ENCODE measurements at regions not wholly inside any gene's neighbourhood (a gene's known extent, or its start where the extent isn't known, plus 50 kb on each side); places are given as distances from the start of the nearest gene placed in this dataset.

DNA sequence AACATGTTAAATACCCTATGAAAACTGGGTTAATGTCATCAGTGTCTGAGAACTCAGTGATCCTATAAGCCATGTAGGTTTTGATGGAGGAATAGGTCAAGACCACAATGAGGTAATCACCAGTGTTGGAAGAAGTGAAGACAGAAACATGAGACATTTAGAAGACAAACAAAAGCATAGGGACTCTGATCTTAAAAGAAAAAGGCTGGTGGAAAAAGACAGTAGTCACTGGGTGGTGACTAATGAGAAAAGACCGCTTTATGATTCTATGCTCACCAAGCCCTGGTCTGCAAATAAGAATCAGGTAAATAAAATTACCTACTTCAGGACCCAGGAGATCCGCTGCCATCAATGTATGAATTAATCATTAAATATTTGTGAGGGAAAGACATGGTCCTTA lies 271.9 kb downstream of the GPD2 start:
- no peaks in the 10 kb centered on the region for H3K36me3 ChIP-seq (ENCODE audit: low read depth)
- no peak for ATAC-seq (ENCODE audit: low read depth)
- no peak overlapping the region for H3K4me3 ChIP-seq (ENCODE audit: severe bottlenecking)
- no peak overlapping the region for H3K27ac ChIP-seq (ENCODE audit: poor library complexity, severe bottlenecking)
- no peak for TF ChIP-seq CTCF (IDR thresholded peaks at IDR 0.05; ENCODE audit: poor library complexity, severe bottlenecking)
- H3K4me1 ChIP-seq (ENCODE audit: insufficient read depth, poor library complexity, severe bottlenecking): no peaks in the 10 kb centered on the region
- peaks cover 2% of the 10 kb centered on the region for H3K9me3 ChIP-seq (ENCODE audit: severe bottlenecking)
- no peak for DNase-seq (ENCODE audit: low spot score)
- no peaks in the 10 kb centered on the region for H3K27me3 ChIP-seq (ENCODE audit: insufficient read depth, poor library complexity, severe bottlenecking)

- Histone ChIP-seq H3K4me1 (ENCODE audit: insufficient read depth, poor library complexity, severe bottlenecking) (no peaks in the 10 kb centered on the region), H3K27ac (ENCODE audit: poor library complexity, severe bottlenecking) (no peak overlapping the region), H3K9me3 (ENCODE audit: severe bottlenecking) (no peaks in the 10 kb centered on the region), H3K36me3 (ENCODE audit: low read depth) (no peaks in the 10 kb centered on the region), H3K27me3 (ENCODE audit: insufficient read depth, poor library complexity, severe bottlenecking) (no peaks in the 10 kb centered on the region), H3K4me3 (ENCODE audit: severe bottlenecking) (no peak overlapping the region)
- no peak for TF ChIP-seq CTCF (IDR thresholded peaks at IDR 0.05; ENCODE audit: poor library complexity, severe bottlenecking)
- DNase-seq (ENCODE audit: low spot score) (no peak), ATAC-seq (ENCODE audit: low read depth) (no peak)
Observed at GRCh38 chr2:156709091-156709490, 272.9 kb downstream of the GPD2 start.

- TF ChIP-seq CTCF (IDR thresholded peaks at IDR 0.05; ENCODE audit: poor library complexity, severe bottlenecking): no peak
- no peak for DNase-seq (ENCODE audit: low spot score)
- no peaks in the 10 kb centered on the region for H3K9me3 ChIP-seq (ENCODE audit: severe bottlenecking)
- no peak for ATAC-seq (ENCODE audit: low read depth)
- H3K27ac ChIP-seq (ENCODE audit: poor library complexity, severe bottlenecking): no peak overlapping the region
- H3K36me3 ChIP-seq (ENCODE audit: low read depth): no peaks in the 10 kb centered on the region
- no peaks in the 10 kb centered on the region for H3K4me1 ChIP-seq (ENCODE audit: insufficient read depth, poor library complexity, severe bottlenecking)
- H3K4me3 ChIP-seq (ENCODE audit: severe bottlenecking): no peak overlapping the region
- no peaks in the 10 kb centered on the region for H3K27me3 ChIP-seq (ENCODE audit: insufficient read depth, poor library complexity, severe bottlenecking)
Observed at GRCh38 chr2:156719036-156719435, 282.9 kb downstream of the GPD2 start.

DNA sequence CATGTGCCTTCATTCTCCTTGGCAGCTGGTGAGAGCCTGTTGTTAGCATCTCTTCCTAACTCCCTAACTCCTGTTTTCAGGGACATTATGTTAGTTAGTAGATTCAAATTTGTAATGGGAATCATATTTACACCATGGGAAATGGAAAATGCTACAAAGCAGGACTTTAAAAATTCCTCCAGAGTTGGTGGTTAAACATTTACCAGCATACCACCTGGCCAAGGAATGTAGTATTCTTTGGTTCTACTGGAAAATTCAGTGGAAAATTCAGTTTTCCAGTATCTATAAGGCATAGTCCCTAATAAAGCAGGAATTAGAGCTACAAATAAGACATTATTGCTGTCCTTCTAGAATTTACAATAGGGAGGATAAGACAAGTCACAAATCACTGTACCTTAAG lies 291.7 kb downstream of the GPD2 start:
- DNase-seq (ENCODE audit: low spot score) (no peak), ATAC-seq (ENCODE audit: low read depth) (no peak)
- no peaks in the 10 kb centered on the region for H3K36me3 ChIP-seq (ENCODE audit: low read depth)
- H3K4me1 ChIP-seq (ENCODE audit: insufficient read depth, poor library complexity, severe bottlenecking): no peaks in the 10 kb centered on the region
- no peak overlapping the region for H3K27ac ChIP-seq (ENCODE audit: poor library complexity, severe bottlenecking)
- no peak for TF ChIP-seq CTCF (IDR thresholded peaks at IDR 0.05; ENCODE audit: poor library complexity, severe bottlenecking)
- no peak overlapping the region for H3K4me3 ChIP-seq (ENCODE audit: severe bottlenecking)
- no peaks in the 10 kb centered on the region for H3K9me3 ChIP-seq (ENCODE audit: severe bottlenecking)
- H3K27me3 ChIP-seq (ENCODE audit: insufficient read depth, poor library complexity, severe bottlenecking): no peaks in the 10 kb centered on the region

DNA sequence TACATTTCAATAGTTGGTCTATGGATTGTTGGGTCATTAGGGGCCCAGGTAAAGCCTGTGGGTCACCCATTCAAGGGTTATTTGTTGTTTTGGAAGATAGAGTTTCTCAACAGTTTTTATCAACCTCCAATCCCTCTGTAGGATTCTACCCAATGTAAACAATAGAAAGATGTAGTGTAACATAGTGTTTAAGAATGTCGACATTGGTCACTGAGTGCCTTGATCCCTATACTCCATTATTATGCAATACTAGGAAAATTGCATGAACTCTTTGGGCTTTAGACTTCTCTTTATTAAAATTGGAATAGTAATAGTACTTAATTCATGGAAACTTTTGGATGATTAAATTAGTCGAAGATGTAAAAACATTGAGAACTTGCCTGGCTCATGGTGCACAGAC lies 292.1 kb downstream of the GPD2 start:
- ATAC-seq (ENCODE audit: low read depth) (no peak), DNase-seq (ENCODE audit: low spot score) (no peak)
- TF ChIP-seq CTCF (IDR thresholded peaks at IDR 0.05; ENCODE audit: poor library complexity, severe bottlenecking): no peak
- H3K9me3 ChIP-seq (ENCODE audit: severe bottlenecking): no peaks in the 10 kb centered on the region
- no peak overlapping the region for H3K4me3 ChIP-seq (ENCODE audit: severe bottlenecking)
- no peaks in the 10 kb centered on the region for H3K4me1 ChIP-seq (ENCODE audit: insufficient read depth, poor library complexity, severe bottlenecking)
- H3K36me3 ChIP-seq (ENCODE audit: low read depth): no peaks in the 10 kb centered on the region
- H3K27me3 ChIP-seq (ENCODE audit: insufficient read depth, poor library complexity, severe bottlenecking): no peaks in the 10 kb centered on the region
- H3K27ac ChIP-seq (ENCODE audit: poor library complexity, severe bottlenecking): no peak overlapping the region
